ENCODE measurements at regions not wholly inside any gene's neighbourhood (a gene's known extent, or its start where the extent isn't known, plus 50 kb on each side); places are given as distances from the start of the nearest gene placed in this dataset.
"Not testable (repeated sequence)": the region's sequence is repeated elsewhere in the genome, so short reads cannot be mapped to it uniquely, and the experiment has no call there.

DNA sequence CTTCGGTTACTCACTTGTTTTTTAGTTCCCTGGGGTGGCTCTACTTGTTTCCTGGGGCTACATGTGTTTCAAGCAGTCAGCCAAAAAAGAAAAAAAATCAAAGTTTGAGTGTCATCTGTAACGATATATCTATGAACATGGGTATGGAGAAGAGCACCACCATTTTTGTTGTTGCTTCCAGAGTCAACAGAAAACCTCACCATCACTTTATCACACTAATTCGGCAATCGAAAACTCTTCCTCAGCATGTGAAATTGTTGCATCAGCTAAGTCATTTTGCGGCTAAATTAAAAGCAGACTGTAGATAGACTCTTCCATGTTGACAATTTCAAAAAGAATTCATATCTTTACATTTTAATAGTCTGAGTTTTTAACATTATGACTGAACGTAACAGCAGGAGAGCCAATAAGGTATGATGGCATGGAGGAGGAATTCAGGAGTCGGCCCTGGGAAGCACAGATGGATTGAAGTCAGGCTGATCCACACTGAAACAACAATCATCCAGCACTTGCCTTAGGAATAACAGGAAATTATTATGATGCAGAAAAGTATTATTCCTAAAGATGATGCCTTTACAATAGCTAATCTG is 455.7 kb upstream of the KLF6 start:
- Histone ChIP-seq H3K9me3 (ENCODE audit: control insufficient read depth, insufficient read depth, low read length) (peaks cover 4% of the 10 kb centered on the region), H3K36me3 (ENCODE audit: control insufficient read depth, insufficient read depth, low read length) (no peaks in the 10 kb centered on the region), H3K27me3 (ENCODE audit: control insufficient read depth, insufficient read depth, low read length) (no peaks in the 10 kb centered on the region), H3K27ac (ENCODE audit: low read depth, low read length) (peak overlapping the region; percentile 91), H3K4me3 (ENCODE audit: low read depth, low read length) (no peak overlapping the region), H3K9ac (ENCODE audit: low read depth, low read length) (no peak overlapping the region; the same call in 1 of the 2 replicates), H3K4me1 (ENCODE audit: control insufficient read depth, insufficient read depth, low read length) (peaks cover 28% of the 10 kb centered on the region)

DNA sequence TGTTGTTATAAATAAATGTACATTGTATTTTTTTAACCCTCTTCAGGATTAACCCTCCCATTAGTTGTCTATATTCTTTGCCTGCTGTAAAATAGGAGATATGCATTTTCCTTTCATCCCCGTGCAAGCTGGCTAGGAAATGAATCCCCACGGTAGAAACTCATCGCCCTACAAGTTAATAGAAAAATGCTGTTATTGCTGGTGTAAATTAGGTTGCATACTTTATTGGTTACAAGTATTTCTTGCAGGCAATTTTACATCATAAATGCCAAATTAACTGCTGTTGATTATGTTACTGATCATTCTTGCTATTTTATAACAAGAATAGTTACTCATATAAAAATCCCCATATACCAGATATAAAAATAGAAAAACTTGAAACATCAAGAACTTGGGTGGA is 454.2 kb upstream of the KLF6 start:
- Histone ChIP-seq H3K4me3 (ENCODE audit: low read depth, low read length) (no peak overlapping the region), H3K9ac (ENCODE audit: low read depth, low read length) (no peak overlapping the region), H3K9me3 (ENCODE audit: control insufficient read depth, insufficient read depth, low read length) (peaks cover 4% of the 10 kb centered on the region), H3K4me1 (ENCODE audit: control insufficient read depth, insufficient read depth, low read length) (peaks cover 28% of the 10 kb centered on the region), H3K36me3 (ENCODE audit: control insufficient read depth, insufficient read depth, low read length) (no peaks in the 10 kb centered on the region), H3K27me3 (ENCODE audit: control insufficient read depth, insufficient read depth, low read length) (no peaks in the 10 kb centered on the region), H3K27ac (ENCODE audit: low read depth, low read length) (no peak overlapping the region)

DNA sequence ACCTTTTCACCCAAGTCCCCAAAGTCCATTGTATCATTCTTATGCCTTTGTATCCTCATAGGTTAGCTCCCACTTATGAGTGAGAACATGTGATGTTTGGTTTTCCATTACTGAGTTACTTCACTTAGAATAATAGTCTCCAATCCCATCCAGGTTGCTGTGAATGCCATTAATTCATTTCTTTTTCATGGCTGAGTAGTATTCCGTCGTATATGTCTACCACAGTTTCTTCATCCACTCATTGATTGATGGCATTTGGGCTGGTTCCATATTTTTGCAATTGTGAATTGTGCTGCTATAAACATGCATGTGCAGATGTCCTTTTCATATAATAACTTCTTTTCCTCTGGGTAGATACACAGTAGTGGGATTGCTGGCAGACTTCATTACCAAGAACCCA is 451.9 kb upstream of the KLF6 start:
- H3K9ac ChIP-seq (ENCODE audit: low read depth, low read length); H3K9me3 ChIP-seq (ENCODE audit: control insufficient read depth, insufficient read depth, low read length); H3K36me3 ChIP-seq (ENCODE audit: control insufficient read depth, insufficient read depth, low read length); H3K4me3 ChIP-seq (ENCODE audit: low read depth, low read length); H3K27ac ChIP-seq (ENCODE audit: low read depth, low read length); H3K27me3 ChIP-seq (ENCODE audit: control insufficient read depth, insufficient read depth, low read length): not testable (repeated sequence)
- peaks cover 16% of the 10 kb centered on the region for H3K4me1 ChIP-seq (ENCODE audit: control insufficient read depth, insufficient read depth, low read length)

DNA sequence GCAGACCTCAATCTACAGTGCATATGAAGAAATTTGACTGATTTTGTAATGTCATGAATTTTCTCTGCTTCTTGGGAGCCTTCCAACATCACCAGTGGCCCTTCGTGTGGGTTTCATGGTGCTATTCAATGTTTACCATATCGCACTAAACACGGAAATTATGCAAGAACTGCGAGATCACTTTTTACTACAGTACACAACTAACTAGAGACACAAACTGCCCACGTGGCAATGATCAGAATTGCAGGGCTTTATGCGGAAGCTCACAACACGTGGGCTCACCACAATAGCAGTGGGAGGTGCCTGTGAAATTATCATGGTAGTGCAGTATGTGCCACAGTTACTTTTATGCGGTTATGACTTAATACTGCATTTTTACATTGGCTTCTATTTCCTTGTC is 449.7 kb upstream of the KLF6 start:
- H3K9me3 ChIP-seq (ENCODE audit: control insufficient read depth, insufficient read depth, low read length): peaks cover 4% of the 10 kb centered on the region
- no peak overlapping the region for H3K4me3 ChIP-seq (ENCODE audit: low read depth, low read length)
- no peak overlapping the region for H3K27ac ChIP-seq (ENCODE audit: low read depth, low read length)
- H3K9ac ChIP-seq (ENCODE audit: low read depth, low read length): no peak overlapping the region
- no peaks in the 10 kb centered on the region for H3K27me3 ChIP-seq (ENCODE audit: control insufficient read depth, insufficient read depth, low read length)
- H3K4me1 ChIP-seq (ENCODE audit: control insufficient read depth, insufficient read depth, low read length): no peaks in the 10 kb centered on the region
- H3K36me3 ChIP-seq (ENCODE audit: control insufficient read depth, insufficient read depth, low read length): no peaks in the 10 kb centered on the region

DNA sequence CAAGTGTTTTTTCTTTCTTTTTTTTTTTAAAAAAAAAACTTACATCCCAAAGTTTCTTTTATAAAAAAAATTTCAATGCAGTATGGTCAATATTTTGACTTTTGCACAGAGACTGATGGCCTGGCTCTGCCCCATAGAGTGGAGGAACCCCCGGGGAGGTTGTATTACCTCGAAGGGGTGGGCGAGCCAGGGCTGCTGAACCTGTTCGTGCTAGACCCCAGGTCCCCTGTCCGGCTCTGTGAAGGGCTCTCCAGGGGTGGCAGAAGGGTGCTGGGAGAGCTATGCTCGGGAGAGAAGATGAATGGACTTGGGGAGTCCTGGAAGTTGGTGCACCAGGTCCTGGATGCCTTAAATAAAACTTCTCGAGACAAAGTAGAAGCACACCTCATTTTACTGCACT is 446.4 kb upstream of the KLF6 start:
- Histone ChIP-seq H3K4me1 (ENCODE audit: control insufficient read depth, insufficient read depth, low read length) (no peaks in the 10 kb centered on the region), H3K27ac (ENCODE audit: low read depth, low read length) (no peak overlapping the region), H3K36me3 (ENCODE audit: control insufficient read depth, insufficient read depth, low read length) (no peaks in the 10 kb centered on the region), H3K27me3 (ENCODE audit: control insufficient read depth, insufficient read depth, low read length) (no peaks in the 10 kb centered on the region), H3K4me3 (ENCODE audit: low read depth, low read length) (no peak overlapping the region), H3K9me3 (ENCODE audit: control insufficient read depth, insufficient read depth, low read length) (no peaks in the 10 kb centered on the region), H3K9ac (ENCODE audit: low read depth, low read length) (no peak overlapping the region)

DNA sequence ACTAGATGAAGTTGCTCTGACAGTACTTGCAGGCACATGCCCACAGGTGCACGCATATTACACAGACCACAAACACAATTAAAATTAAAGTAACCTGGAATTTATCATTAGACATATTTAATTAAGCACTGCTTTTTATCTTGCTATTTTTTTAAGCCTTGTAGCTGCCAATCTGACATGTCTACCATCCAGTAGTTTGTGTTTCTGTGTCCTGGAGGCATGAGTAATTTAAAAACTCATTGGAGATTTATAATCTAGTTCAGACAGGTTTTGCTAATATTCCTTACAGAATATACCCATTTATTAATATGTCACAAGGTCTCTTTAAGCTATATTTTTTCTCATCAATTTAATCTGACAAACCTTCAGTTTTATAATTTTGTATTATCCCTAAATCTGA is 445.0 kb upstream of the KLF6 start:
- Histone ChIP-seq H3K9ac (ENCODE audit: low read depth, low read length) (no peak overlapping the region), H3K4me1 (ENCODE audit: control insufficient read depth, insufficient read depth, low read length) (no peaks in the 10 kb centered on the region), H3K27ac (ENCODE audit: low read depth, low read length) (no peak overlapping the region), H3K27me3 (ENCODE audit: control insufficient read depth, insufficient read depth, low read length) (no peaks in the 10 kb centered on the region), H3K4me3 (ENCODE audit: low read depth, low read length) (no peak overlapping the region), H3K36me3 (ENCODE audit: control insufficient read depth, insufficient read depth, low read length) (no peaks in the 10 kb centered on the region), H3K9me3 (ENCODE audit: control insufficient read depth, insufficient read depth, low read length) (no peaks in the 10 kb centered on the region)

DNA sequence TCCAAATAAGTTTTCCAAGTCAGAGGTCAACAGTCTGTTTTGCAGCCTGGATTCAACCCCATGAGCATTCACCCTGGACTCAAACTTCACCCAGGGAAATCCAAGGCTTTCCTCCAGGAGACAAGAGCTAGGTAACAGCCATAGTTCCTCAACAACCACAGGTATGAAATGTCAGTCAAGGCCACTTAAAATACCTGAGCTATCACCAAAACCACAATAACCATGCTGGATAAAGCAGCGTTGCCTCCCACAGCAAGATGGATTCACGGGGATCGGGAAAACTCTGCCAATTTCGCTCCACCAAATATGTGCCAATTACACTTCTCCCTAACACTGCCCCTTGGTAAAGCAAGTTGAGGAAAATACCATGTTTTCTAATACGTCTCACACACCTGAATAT is 444.1 kb upstream of the KLF6 start:
- Histone ChIP-seq H3K4me3 (ENCODE audit: low read depth, low read length) (no peak overlapping the region), H3K27me3 (ENCODE audit: control insufficient read depth, insufficient read depth, low read length) (no peaks in the 10 kb centered on the region), H3K36me3 (ENCODE audit: control insufficient read depth, insufficient read depth, low read length) (no peaks in the 10 kb centered on the region), H3K9me3 (ENCODE audit: control insufficient read depth, insufficient read depth, low read length) (no peaks in the 10 kb centered on the region), H3K27ac (ENCODE audit: low read depth, low read length) (no peak overlapping the region), H3K4me1 (ENCODE audit: control insufficient read depth, insufficient read depth, low read length) (no peaks in the 10 kb centered on the region), H3K9ac (ENCODE audit: low read depth, low read length) (no peak overlapping the region)

DNA sequence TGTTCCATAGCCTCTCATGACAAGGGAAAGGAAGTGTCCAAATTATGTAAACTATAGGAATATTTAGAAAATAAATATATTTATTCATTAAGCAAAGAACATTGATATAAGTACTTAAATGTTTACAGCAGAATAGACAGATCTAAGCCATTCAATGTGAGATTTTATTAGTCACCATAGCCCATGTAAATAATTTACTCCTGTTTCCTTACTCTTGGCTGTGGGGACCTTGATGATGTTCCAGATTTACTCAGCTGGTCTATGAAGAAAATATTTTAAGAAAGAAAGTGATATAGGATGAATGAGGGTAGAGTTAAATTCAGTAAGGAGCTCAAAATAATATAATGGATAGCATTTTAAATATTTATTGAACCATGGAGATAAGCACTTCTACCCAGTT is 442.6 kb upstream of the KLF6 start:
- Histone ChIP-seq H3K4me1 (ENCODE audit: control insufficient read depth, insufficient read depth, low read length) (no peaks in the 10 kb centered on the region), H3K27ac (ENCODE audit: low read depth, low read length) (no peak overlapping the region), H3K9ac (ENCODE audit: low read depth, low read length) (no peak overlapping the region), H3K9me3 (ENCODE audit: control insufficient read depth, insufficient read depth, low read length) (no peaks in the 10 kb centered on the region), H3K27me3 (ENCODE audit: control insufficient read depth, insufficient read depth, low read length) (no peaks in the 10 kb centered on the region), H3K4me3 (ENCODE audit: low read depth, low read length) (no peak overlapping the region), H3K36me3 (ENCODE audit: control insufficient read depth, insufficient read depth, low read length) (no peaks in the 10 kb centered on the region)

DNA sequence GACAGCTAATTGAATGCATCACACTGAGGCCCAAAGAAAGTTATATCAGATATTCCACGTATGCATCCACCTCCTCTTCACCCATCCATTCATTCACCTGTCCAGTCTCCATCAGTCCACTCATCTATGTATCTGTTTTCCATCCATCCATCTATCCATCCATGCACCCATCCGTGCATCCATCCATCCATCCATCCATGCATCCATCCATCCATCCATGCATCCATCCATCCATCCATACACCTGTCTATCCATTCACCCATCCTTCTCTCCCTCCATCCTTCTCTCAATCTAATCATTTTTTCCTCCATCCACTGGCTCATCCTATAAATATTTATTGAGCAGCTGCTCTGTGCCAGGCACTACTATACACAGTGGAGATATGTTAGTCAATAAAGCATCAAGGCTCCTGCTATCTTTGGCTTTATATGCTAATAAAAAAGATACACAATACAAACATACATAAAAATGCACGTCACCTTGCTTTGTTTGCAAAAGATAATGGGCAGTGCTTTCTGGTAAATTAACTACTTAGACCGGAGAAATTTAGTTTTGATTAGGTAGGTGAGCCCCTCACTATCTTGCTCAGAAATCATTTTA is 442.0 kb upstream of the KLF6 start:
- no peaks in the 10 kb centered on the region for H3K36me3 ChIP-seq (ENCODE audit: control insufficient read depth, insufficient read depth, low read length)
- no peaks in the 10 kb centered on the region for H3K4me1 ChIP-seq (ENCODE audit: control insufficient read depth, insufficient read depth, low read length)
- no peaks in the 10 kb centered on the region for H3K9me3 ChIP-seq (ENCODE audit: control insufficient read depth, insufficient read depth, low read length)
- H3K4me3 ChIP-seq (ENCODE audit: low read depth, low read length): no peak overlapping the region
- no peak overlapping the region for H3K27ac ChIP-seq (ENCODE audit: low read depth, low read length)
- H3K9ac ChIP-seq (ENCODE audit: low read depth, low read length): no peak overlapping the region
- no peaks in the 10 kb centered on the region for H3K27me3 ChIP-seq (ENCODE audit: control insufficient read depth, insufficient read depth, low read length)

DNA sequence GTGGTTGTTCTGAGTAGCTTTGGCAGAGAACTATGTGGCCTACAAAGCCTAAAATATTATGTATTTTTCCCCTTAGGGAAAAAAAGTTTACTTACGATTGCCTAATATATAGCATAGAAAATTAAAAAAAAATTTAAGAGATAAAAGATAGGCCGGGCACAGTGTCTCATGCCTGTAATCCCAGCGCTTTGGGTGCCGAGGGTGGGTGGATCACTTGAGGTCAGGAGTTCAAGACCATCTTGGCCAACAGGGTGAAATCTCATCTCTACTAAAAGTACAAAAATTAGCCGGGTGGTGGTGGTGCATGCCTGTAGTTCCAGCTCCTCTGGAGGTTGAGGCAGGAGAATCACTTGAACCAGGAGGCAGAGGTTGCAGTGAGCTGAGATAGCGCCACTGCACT is 439.2 kb upstream of the KLF6 start:
- Histone ChIP-seq H3K27me3 (ENCODE audit: control insufficient read depth, insufficient read depth, low read length) (no peaks in the 10 kb centered on the region), H3K9me3 (ENCODE audit: control insufficient read depth, insufficient read depth, low read length) (no peaks in the 10 kb centered on the region), H3K27ac (ENCODE audit: low read depth, low read length) (no peak overlapping the region), H3K36me3 (ENCODE audit: control insufficient read depth, insufficient read depth, low read length) (no peaks in the 10 kb centered on the region), H3K9ac (ENCODE audit: low read depth, low read length) (no peak overlapping the region), H3K4me1 (ENCODE audit: control insufficient read depth, insufficient read depth, low read length) (peaks cover 7% of the 10 kb centered on the region; the same call in 1 of the 2 replicates), H3K4me3 (ENCODE audit: low read depth, low read length) (no peak overlapping the region)

DNA sequence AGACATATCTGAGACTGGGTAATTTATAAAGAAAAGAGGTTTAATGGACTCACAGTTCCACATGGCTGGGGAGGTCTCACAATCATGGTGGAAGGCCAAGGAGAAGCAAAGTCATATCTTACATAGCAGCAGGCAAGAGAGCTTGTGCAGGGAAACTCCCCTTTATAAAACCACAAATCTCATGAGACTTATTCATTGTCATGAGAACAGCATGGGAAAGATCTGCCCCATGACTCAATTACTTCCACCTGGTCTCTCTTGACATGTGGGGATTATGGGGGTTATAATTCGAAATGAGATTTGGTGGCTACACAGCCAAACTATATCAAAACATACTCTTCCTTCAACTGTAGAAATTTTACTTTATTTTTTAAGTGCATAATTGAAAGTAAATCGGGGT is 436.3 kb upstream of the KLF6 start:
- H3K9me3 ChIP-seq (ENCODE audit: control insufficient read depth, insufficient read depth, low read length); H3K27ac ChIP-seq (ENCODE audit: low read depth, low read length); H3K27me3 ChIP-seq (ENCODE audit: control insufficient read depth, insufficient read depth, low read length); H3K4me3 ChIP-seq (ENCODE audit: low read depth, low read length); H3K9ac ChIP-seq (ENCODE audit: low read depth, low read length); H3K36me3 ChIP-seq (ENCODE audit: control insufficient read depth, insufficient read depth, low read length): not testable (repeated sequence)
- peaks cover 16% of the 10 kb centered on the region for H3K4me1 ChIP-seq (ENCODE audit: control insufficient read depth, insufficient read depth, low read length)

All from HUES48 (cell line).